K562 (cell line): ENCODE measurements at regions not wholly inside any gene's neighbourhood (a gene's known extent, or its start where the extent isn't known, plus 50 kb on each side); places are given as distances from the start of the nearest gene placed in this dataset.

Experiments used
- POU5F1 ChIP-seq: fragments of 150-350 bp; IDR thresholded peaks from 2 replicates; pipeline ENCODE4 v1.6.1; 2014; ENCODE audit warnings: borderline replicate concordance, low read length, low read depth, mild to moderate bottlenecking; ENCODE audit not compliant: partially characterized antibody
- SRSF9 ChIP-seq: fragments of 200-400 bp; formaldehyde crosslinking; IDR thresholded peaks from 2 replicates; pipeline ENCODE4 v1.6.1; 2017; ENCODE audit warnings: low read depth, low read length, borderline replicate concordance
- TGIF2 ChIP-seq: sonication (generic); formaldehyde crosslinking; IDR thresholded peaks from 2 replicates; pipeline ENCODE4 v1.8.1; 2022; ENCODE audit warnings: mild to moderate bottlenecking, missing genetic modification reagents, moderate library complexity
- ZNF140 ChIP-seq: fragments of 250-450 bp; sonication (Bioruptor Pico); IDR thresholded peaks from 2 replicates; pipeline ENCODE4 v1.8.0; 2021; ENCODE audit warnings: moderate library complexity, mild to moderate bottlenecking, inconsistent platforms
- TF ChIP-seq, protein P1 (sequence below), 2 experiments: fragments of 450-650 bp; formaldehyde crosslinking in 1 of 2; IDR thresholded peaks; 2 replicates each; pipeline versions ENCODE4 v1.4.0 to v1.6.1; 2014 to 2020; ENCODE audit warnings: mild to moderate bottlenecking in 2 of 2, borderline replicate concordance in 1 of 2, low read depth in 1 of 2
- TF ChIP-seq, protein P2 (sequence below), 3 experiments: IDR thresholded peaks in 2 of 3; conservative IDR thresholded peaks in 1 of 3; 2 replicates each; pipeline ENCODE4 v1.5.1; 2011 to 2012; ENCODE audit warnings: low read length in 3 of 3, mild to moderate bottlenecking in 3 of 3, control low read depth in 2 of 3, improper control_type of control experiment in 1 of 3, inconsistent platforms in 1 of 3, low read depth in 1 of 3, mixed read lengths in 1 of 3, moderate library complexity in 1 of 3; ENCODE audit not compliant: insufficient read depth in 2 of 3
- TF ChIP-seq, protein P3 (sequence below), 2 experiments: fragments of 200-800 bp in 1 of 2; sonication (Bioruptor generic) in 1 of 2; sonication (generic) in 1 of 2; formaldehyde crosslinking in 1 of 2; IDR thresholded peaks in 1 of 2; conservative IDR thresholded peaks in 1 of 2; 2 replicates each; pipeline versions ENCODE4 v1.5.0 to v1.6.1; 2016 to 2020; ENCODE audit warnings: missing compliant biosample characterization in 1 of 2, missing genetic modification characterization in 1 of 2, missing genetic modification reagents in 1 of 2
- TF ChIP-seq, protein P4 (sequence below), 2 experiments: fragments of 450-650 bp in 1 of 2; sonication (generic) in 1 of 2; formaldehyde crosslinking in 1 of 2; IDR thresholded peaks; 2 replicates each; pipeline versions ENCODE4 v1.7.1 to v1.9.0; 2016 to 2022; ENCODE audit warnings: inconsistent platforms in 1 of 2, mild to moderate bottlenecking in 1 of 2, missing genetic modification reagents in 1 of 2

DNA sequence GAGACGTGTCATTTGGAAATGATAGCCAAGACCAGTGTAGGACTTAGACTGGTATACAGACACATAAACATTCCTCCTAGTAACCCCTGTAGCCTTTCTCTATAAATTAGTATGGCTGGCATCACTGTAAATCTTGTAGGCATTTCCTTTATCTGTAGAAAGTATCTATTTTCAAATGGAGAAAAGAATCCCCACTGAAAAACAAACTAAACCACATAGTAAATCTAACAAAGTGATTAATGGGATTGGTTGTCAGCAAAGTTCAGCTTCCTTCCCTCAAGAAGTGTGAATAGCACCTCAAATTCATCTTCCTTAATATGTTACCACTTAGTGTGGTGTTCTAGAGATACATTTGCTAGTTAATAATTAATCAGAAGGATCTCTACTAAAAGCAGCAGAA lies 119.4 kb upstream of the NBEA start:
- TF ChIP-seq, protein P1, sequence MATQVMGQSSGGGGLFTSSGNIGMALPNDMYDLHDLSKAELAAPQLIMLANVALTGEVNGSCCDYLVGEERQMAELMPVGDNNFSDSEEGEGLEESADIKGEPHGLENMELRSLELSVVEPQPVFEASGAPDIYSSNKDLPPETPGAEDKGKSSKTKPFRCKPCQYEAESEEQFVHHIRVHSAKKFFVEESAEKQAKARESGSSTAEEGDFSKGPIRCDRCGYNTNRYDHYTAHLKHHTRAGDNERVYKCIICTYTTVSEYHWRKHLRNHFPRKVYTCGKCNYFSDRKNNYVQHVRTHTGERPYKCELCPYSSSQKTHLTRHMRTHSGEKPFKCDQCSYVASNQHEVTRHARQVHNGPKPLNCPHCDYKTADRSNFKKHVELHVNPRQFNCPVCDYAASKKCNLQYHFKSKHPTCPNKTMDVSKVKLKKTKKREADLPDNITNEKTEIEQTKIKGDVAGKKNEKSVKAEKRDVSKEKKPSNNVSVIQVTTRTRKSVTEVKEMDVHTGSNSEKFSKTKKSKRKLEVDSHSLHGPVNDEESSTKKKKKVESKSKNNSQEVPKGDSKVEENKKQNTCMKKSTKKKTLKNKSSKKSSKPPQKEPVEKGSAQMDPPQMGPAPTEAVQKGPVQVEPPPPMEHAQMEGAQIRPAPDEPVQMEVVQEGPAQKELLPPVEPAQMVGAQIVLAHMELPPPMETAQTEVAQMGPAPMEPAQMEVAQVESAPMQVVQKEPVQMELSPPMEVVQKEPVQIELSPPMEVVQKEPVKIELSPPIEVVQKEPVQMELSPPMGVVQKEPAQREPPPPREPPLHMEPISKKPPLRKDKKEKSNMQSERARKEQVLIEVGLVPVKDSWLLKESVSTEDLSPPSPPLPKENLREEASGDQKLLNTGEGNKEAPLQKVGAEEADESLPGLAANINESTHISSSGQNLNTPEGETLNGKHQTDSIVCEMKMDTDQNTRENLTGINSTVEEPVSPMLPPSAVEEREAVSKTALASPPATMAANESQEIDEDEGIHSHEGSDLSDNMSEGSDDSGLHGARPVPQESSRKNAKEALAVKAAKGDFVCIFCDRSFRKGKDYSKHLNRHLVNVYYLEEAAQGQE (IDR thresholded peaks at IDR 0.05; ENCODE audit: borderline replicate concordance): no peak
- TF ChIP-seq, protein P1 (CRISPR knock-in tag; IDR thresholded peaks at IDR 0.05; ENCODE audit: low read depth): no peak
- TF ChIP-seq, protein P2, sequence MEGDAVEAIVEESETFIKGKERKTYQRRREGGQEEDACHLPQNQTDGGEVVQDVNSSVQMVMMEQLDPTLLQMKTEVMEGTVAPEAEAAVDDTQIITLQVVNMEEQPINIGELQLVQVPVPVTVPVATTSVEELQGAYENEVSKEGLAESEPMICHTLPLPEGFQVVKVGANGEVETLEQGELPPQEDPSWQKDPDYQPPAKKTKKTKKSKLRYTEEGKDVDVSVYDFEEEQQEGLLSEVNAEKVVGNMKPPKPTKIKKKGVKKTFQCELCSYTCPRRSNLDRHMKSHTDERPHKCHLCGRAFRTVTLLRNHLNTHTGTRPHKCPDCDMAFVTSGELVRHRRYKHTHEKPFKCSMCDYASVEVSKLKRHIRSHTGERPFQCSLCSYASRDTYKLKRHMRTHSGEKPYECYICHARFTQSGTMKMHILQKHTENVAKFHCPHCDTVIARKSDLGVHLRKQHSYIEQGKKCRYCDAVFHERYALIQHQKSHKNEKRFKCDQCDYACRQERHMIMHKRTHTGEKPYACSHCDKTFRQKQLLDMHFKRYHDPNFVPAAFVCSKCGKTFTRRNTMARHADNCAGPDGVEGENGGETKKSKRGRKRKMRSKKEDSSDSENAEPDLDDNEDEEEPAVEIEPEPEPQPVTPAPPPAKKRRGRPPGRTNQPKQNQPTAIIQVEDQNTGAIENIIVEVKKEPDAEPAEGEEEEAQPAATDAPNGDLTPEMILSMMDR (IDR thresholded peaks at IDR 0.05 in 2 of 3, conservative IDR thresholded peaks at IDR 0.05 in 1 of 3; ENCODE audit: insufficient read depth in 2 of 3, low read depth in 1 of 3, low read length in 3 of 3): no peak
- no peak for TF ChIP-seq POU5F1
- TF ChIP-seq, protein P3, sequence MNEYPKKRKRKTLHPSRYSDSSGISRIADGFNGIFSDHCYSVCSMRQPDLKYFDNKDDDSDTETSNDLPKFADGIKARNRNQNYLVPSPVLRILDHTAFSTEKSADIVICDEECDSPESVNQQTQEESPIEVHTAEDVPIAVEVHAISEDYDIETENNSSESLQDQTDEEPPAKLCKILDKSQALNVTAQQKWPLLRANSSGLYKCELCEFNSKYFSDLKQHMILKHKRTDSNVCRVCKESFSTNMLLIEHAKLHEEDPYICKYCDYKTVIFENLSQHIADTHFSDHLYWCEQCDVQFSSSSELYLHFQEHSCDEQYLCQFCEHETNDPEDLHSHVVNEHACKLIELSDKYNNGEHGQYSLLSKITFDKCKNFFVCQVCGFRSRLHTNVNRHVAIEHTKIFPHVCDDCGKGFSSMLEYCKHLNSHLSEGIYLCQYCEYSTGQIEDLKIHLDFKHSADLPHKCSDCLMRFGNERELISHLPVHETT (CRISPR knock-in tag; conservative IDR thresholded peaks at IDR 0.05 in 1 of 2, IDR thresholded peaks at IDR 0.05 in 1 of 2): no peak
- TF ChIP-seq TGIF2 (CRISPR knock-in tag): no peak
- TF ChIP-seq, protein P4, sequence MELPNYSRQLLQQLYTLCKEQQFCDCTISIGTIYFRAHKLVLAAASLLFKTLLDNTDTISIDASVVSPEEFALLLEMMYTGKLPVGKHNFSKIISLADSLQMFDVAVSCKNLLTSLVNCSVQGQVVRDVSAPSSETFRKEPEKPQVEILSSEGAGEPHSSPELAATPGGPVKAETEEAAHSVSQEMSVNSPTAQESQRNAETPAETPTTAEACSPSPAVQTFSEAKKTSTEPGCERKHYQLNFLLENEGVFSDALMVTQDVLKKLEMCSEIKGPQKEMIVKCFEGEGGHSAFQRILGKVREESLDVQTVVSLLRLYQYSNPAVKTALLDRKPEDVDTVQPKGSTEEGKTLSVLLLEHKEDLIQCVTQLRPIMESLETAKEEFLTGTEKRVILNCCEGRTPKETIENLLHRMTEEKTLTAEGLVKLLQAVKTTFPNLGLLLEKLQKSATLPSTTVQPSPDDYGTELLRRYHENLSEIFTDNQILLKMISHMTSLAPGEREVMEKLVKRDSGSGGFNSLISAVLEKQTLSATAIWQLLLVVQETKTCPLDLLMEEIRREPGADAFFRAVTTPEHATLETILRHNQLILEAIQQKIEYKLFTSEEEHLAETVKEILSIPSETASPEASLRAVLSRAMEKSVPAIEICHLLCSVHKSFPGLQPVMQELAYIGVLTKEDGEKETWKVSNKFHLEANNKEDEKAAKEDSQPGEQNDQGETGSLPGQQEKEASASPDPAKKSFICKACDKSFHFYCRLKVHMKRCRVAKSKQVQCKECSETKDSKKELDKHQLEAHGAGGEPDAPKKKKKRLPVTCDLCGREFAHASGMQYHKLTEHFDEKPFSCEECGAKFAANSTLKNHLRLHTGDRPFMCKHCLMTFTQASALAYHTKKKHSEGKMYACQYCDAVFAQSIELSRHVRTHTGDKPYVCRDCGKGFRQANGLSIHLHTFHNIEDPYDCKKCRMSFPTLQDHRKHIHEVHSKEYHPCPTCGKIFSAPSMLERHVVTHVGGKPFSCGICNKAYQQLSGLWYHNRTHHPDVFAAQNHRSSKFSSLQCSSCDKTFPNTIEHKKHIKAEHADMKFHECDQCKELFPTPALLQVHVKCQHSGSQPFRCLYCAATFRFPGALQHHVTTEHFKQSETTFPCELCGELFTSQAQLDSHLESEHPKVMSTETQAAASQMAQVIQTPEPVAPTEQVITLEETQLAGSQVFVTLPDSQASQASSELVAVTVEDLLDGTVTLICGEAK (IDR thresholded peaks at IDR 0.05): no peak
- TF ChIP-seq, protein P4 (CRISPR knock-in tag; IDR thresholded peaks at IDR 0.05): no peak
- no peak for TF ChIP-seq SRSF9
- no peak for TF ChIP-seq ZNF140 (CRISPR knock-in tag)
